PC-9 (cell line): ENCODE measurements at regions not wholly inside any gene's neighbourhood (a gene's known extent, or its start where the extent isn't known, plus 50 kb on each side); places are given as distances from the start of the nearest gene placed in this dataset.

Source experiments
- EZH2 ChIP-seq: fragments of 200-600 bp; sonication (generic); IDR thresholded peaks from 2 replicates; pipeline ENCODE4 v1.8.0; 2017; ENCODE audit warnings: antibody characterized with exemption, low read depth
- TF ChIP-seq, protein P1 (sequence below): fragments of 200-600 bp; sonication (generic); conservative IDR thresholded peaks from 2 replicates; pipeline ENCODE4 v1.6.1; 2017; ENCODE audit warnings: mixed run types, antibody characterized with exemption, mild to moderate bottlenecking, moderate library complexity

DNA sequence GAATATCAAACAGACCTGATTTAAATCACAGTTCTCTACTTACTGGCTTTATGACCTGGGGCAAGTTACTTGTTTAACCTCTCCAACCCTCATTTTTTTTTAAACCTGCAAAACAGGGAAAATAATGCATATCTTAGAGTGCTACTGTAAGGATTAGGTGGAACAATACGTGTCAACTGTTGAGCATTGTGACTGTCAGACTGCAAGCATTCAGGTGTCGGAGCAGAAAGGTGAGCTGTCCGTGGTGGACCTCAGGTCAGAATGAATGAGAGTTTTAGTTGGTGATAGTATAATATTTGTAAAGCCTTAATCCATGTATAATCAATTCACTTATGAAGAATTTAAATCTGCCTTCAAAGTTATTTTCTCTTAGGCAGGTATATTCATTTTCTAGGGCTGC lies 404.2 kb downstream of the ETNK1 start:
- TF ChIP-seq, protein P1, sequence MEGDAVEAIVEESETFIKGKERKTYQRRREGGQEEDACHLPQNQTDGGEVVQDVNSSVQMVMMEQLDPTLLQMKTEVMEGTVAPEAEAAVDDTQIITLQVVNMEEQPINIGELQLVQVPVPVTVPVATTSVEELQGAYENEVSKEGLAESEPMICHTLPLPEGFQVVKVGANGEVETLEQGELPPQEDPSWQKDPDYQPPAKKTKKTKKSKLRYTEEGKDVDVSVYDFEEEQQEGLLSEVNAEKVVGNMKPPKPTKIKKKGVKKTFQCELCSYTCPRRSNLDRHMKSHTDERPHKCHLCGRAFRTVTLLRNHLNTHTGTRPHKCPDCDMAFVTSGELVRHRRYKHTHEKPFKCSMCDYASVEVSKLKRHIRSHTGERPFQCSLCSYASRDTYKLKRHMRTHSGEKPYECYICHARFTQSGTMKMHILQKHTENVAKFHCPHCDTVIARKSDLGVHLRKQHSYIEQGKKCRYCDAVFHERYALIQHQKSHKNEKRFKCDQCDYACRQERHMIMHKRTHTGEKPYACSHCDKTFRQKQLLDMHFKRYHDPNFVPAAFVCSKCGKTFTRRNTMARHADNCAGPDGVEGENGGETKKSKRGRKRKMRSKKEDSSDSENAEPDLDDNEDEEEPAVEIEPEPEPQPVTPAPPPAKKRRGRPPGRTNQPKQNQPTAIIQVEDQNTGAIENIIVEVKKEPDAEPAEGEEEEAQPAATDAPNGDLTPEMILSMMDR: no peak
- no peak for TF ChIP-seq EZH2
